IPS DF 19.7 (cell line): ENCODE measurements at regions not wholly inside any gene's neighbourhood (a gene's known extent, or its start where the extent isn't known, plus 50 kb on each side); places are given as distances from the start of the nearest gene placed in this dataset.
"Not testable (repeated sequence)": the region's sequence is repeated elsewhere in the genome, so short reads cannot be mapped to it uniquely, and the experiment has no call there.

Experiments
- DNase-seq: peaks from one replicate; pipeline ENCODE4 v3.0.0-alpha.2; 2013; ENCODE audit warnings: low read depth, low spot score

- DNase-seq = no peak
These were observed 378.3 kb upstream of the WWC1 start for GRCh38 chr5:167912941-167913665.

- DNase-seq = no peak
These were observed 376.2 kb upstream of the WWC1 start for GRCh38 chr5:167915237-167915636.

GRCh38 chr5:167916261-167916691 lies 375.2 kb upstream of the WWC1 start:
- DNase-seq = no peak

- DNase-seq = no peak
These were observed 374.7 kb upstream of the WWC1 start for GRCh38 chr5:167916706-167917105.

- DNase-seq = no peak
These were observed 373.1 kb upstream of the WWC1 start for GRCh38 chr5:167918184-167918812.

GRCh38 chr5:167918813-167919483 lies 372.5 kb upstream of the WWC1 start:
- no peak for DNase-seq

- DNase-seq = no peak
These were observed 370.9 kb upstream of the WWC1 start for GRCh38 chr5:167920589-167920988.

GRCh38 chr5:167921796-167922195 lies 369.6 kb upstream of the WWC1 start:
- no peak for DNase-seq

GRCh38 chr5:167923396-167923795 lies 368.0 kb upstream of the WWC1 start:
- no peak for DNase-seq

- no peak for DNase-seq
These were observed 361.6 kb upstream of the WWC1 start for GRCh38 chr5:167929841-167930240.

- no peak for DNase-seq
These were observed 356.9 kb upstream of the WWC1 start for GRCh38 chr5:167934551-167934971.

GRCh38 chr5:167936022-167936421 lies 355.4 kb upstream of the WWC1 start:
- no peak for DNase-seq

GRCh38 chr5:167936944-167937634 lies 354.4 kb upstream of the WWC1 start:
- no peak for DNase-seq

GRCh38 chr5:167937635-167937998 lies 353.8 kb upstream of the WWC1 start:
- DNase-seq = no peak

GRCh38 chr5:167939686-167940085 lies 351.8 kb upstream of the WWC1 start:
- DNase-seq = no peak

- no peak for DNase-seq
These were observed 350.5 kb upstream of the WWC1 start for GRCh38 chr5:167940911-167941310.

- DNase-seq = not testable (repeated sequence)
These were observed 349.9 kb upstream of the WWC1 start for GRCh38 chr5:167941556-167941955.

- no peak for DNase-seq
These were observed 348.1 kb upstream of the WWC1 start for GRCh38 chr5:167943343-167943742.

GRCh38 chr5:167944121-167944852 lies 347.2 kb upstream of the WWC1 start:
- no peak for DNase-seq

- no peak for DNase-seq
These were observed 345.7 kb upstream of the WWC1 start for GRCh38 chr5:167945542-167946384.

- no peak for DNase-seq
These were observed 344.1 kb upstream of the WWC1 start for GRCh38 chr5:167947306-167947705.
